ENCODE measurements at regions not wholly inside any gene's neighbourhood (a gene's known extent, or its start where the extent isn't known, plus 50 kb on each side); places are given as distances from the start of the nearest gene placed in this dataset. TPM values are rescaled to one million over a fixed set of nuclear protein-coding genes. Genes with fewer than 3 reads are reported as not detected.

GRCh38 chr3:25367025-25367424 lies 61.0 kb upstream of the RARB start:
- no peak overlapping the region for H3K4me3 ChIP-seq (ENCODE audit: insufficient read depth, low read length)
- H3K27me3 ChIP-seq (ENCODE audit: insufficient read depth, low read length): no peaks in the 10 kb centered on the region
- no peak overlapping the region for H2AFZ ChIP-seq (ENCODE audit: low read length)
- no peak overlapping the region for H3K27ac ChIP-seq (ENCODE audit: low read depth, low read length)
- no peaks in the 10 kb centered on the region for H3K4me1 ChIP-seq (ENCODE audit: insufficient read depth, low read length)
- no peaks in the 10 kb centered on the region for H3K79me2 ChIP-seq (ENCODE audit: insufficient read depth, low read length)
- no peak overlapping the region for H3K4me2 ChIP-seq (ENCODE audit: insufficient read depth, low read length)
- no peaks in the 10 kb centered on the region for H3K9me3 ChIP-seq (ENCODE audit: low read depth, low read length)
- DNase-seq (ENCODE audit: insufficient read length, low spot score, missing footprints): no peak
- no peaks in the 10 kb centered on the region for H4K20me1 ChIP-seq (ENCODE audit: insufficient read depth, low read length)
- no peaks in the 10 kb centered on the region for H3K36me3 ChIP-seq (ENCODE audit: insufficient read depth, low read length)
- TF ChIP-seq, protein P1, sequence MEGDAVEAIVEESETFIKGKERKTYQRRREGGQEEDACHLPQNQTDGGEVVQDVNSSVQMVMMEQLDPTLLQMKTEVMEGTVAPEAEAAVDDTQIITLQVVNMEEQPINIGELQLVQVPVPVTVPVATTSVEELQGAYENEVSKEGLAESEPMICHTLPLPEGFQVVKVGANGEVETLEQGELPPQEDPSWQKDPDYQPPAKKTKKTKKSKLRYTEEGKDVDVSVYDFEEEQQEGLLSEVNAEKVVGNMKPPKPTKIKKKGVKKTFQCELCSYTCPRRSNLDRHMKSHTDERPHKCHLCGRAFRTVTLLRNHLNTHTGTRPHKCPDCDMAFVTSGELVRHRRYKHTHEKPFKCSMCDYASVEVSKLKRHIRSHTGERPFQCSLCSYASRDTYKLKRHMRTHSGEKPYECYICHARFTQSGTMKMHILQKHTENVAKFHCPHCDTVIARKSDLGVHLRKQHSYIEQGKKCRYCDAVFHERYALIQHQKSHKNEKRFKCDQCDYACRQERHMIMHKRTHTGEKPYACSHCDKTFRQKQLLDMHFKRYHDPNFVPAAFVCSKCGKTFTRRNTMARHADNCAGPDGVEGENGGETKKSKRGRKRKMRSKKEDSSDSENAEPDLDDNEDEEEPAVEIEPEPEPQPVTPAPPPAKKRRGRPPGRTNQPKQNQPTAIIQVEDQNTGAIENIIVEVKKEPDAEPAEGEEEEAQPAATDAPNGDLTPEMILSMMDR (IDR thresholded peaks at IDR 0.05; ENCODE audit: extremely low read depth, low read depth, low read length): no peak

DNA sequence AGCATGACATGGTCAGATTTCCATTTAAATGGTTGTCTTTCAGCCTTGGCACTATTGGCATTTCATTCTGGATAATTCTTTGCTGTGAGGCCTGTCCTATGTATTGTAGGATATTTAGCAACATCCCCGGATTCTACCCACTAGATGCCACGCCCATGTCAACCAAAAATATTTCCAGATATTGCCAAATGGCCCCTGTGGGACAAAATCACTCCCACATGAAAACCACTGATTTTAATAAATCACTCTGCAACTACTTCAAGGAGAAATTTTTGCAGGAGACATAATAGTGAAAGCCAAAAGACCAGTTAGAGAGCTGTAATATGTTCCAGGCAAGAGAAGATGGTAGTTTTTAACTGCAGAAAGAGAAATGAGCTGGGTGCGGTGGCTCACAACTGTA lies 55.9 kb upstream of the RARB start:
- H3K9me3 ChIP-seq (ENCODE audit: low read depth, low read length): no peaks in the 10 kb centered on the region
- H3K79me2 ChIP-seq (ENCODE audit: insufficient read depth, low read length): no peaks in the 10 kb centered on the region
- H4K20me1 ChIP-seq (ENCODE audit: insufficient read depth, low read length): no peaks in the 10 kb centered on the region
- H3K27ac ChIP-seq (ENCODE audit: low read depth, low read length): no peak overlapping the region
- no peaks in the 10 kb centered on the region for H3K4me1 ChIP-seq (ENCODE audit: insufficient read depth, low read length)
- H3K36me3 ChIP-seq (ENCODE audit: insufficient read depth, low read length): no peaks in the 10 kb centered on the region
- no peak overlapping the region for H2AFZ ChIP-seq (ENCODE audit: low read length)
- H3K4me2 ChIP-seq (ENCODE audit: insufficient read depth, low read length): no peak overlapping the region
- DNase-seq (ENCODE audit: insufficient read length, low spot score, missing footprints): peak; percentile 51
- no peak overlapping the region for H3K4me3 ChIP-seq (ENCODE audit: insufficient read depth, low read length)
- TF ChIP-seq, protein P1 (IDR thresholded peaks at IDR 0.05; ENCODE audit: extremely low read depth, low read depth, low read length): no peak
- no peaks in the 10 kb centered on the region for H3K27me3 ChIP-seq (ENCODE audit: insufficient read depth, low read length)

GRCh38 chr3:25376340-25376739 lies 51.7 kb upstream of the RARB start:
- TF ChIP-seq, protein P1 (IDR thresholded peaks at IDR 0.05; ENCODE audit: extremely low read depth, low read depth, low read length): no peak
- no peaks in the 10 kb centered on the region for H3K79me2 ChIP-seq (ENCODE audit: insufficient read depth, low read length)
- no peak overlapping the region for H2AFZ ChIP-seq (ENCODE audit: low read length)
- H3K4me3 ChIP-seq (ENCODE audit: insufficient read depth, low read length): no peak overlapping the region
- H3K27me3 ChIP-seq (ENCODE audit: insufficient read depth, low read length): no peaks in the 10 kb centered on the region
- no peak overlapping the region for H3K27ac ChIP-seq (ENCODE audit: low read depth, low read length)
- no peak for DNase-seq (ENCODE audit: insufficient read length, low spot score, missing footprints)
- H4K20me1 ChIP-seq (ENCODE audit: insufficient read depth, low read length): no peaks in the 10 kb centered on the region
- H3K4me2 ChIP-seq (ENCODE audit: insufficient read depth, low read length): no peak overlapping the region
- no peaks in the 10 kb centered on the region for H3K36me3 ChIP-seq (ENCODE audit: insufficient read depth, low read length)
- no peaks in the 10 kb centered on the region for H3K9me3 ChIP-seq (ENCODE audit: low read depth, low read length)
- no peaks in the 10 kb centered on the region for H3K4me1 ChIP-seq (ENCODE audit: insufficient read depth, low read length)

- no peaks in the 10 kb centered on the region for H3K9me3 ChIP-seq (ENCODE audit: low read depth, low read length)
- no peak overlapping the region for H3K27ac ChIP-seq (ENCODE audit: low read depth, low read length)
- H3K36me3 ChIP-seq (ENCODE audit: insufficient read depth, low read length): no peaks in the 10 kb centered on the region
- TF ChIP-seq, protein P1 (IDR thresholded peaks at IDR 0.05; ENCODE audit: extremely low read depth, low read depth, low read length): no peak
- no peak overlapping the region for H3K4me2 ChIP-seq (ENCODE audit: insufficient read depth, low read length)
- no peak overlapping the region for H2AFZ ChIP-seq (ENCODE audit: low read length)
- H3K79me2 ChIP-seq (ENCODE audit: insufficient read depth, low read length): no peaks in the 10 kb centered on the region
- H3K4me1 ChIP-seq (ENCODE audit: insufficient read depth, low read length): no peaks in the 10 kb centered on the region
- no peaks in the 10 kb centered on the region for H4K20me1 ChIP-seq (ENCODE audit: insufficient read depth, low read length)
- H3K27me3 ChIP-seq (ENCODE audit: insufficient read depth, low read length): no peaks in the 10 kb centered on the region
- DNase-seq (ENCODE audit: insufficient read length, low spot score, missing footprints): no peak
- no peak overlapping the region for H3K4me3 ChIP-seq (ENCODE audit: insufficient read depth, low read length)
These were observed 51.0 kb upstream of the RARB start for GRCh38 chr3:25377042-25377441.

Small RNAs in the stretch of these regions (small RNA-seq; reads per million reads assigned to genes)
- gene RN7SL216P: not detected
- not detected for gene RNA5SP125
- not detected for gene RNA5SP126
